ENCODE measurements at regions not wholly inside any gene's neighbourhood (a gene's known extent, or its start where the extent isn't known, plus 50 kb on each side); places are given as distances from the start of the nearest gene placed in this dataset.

- WGBS, result 82% methylated on average over 2 of the region's 2 CpGs
- Histone ChIP-seq H3K4me1 (ENCODE audit: insufficient read depth) (no peaks in the 10 kb centered on the region), H3K27ac (ENCODE audit: low read depth) (no peak overlapping the region), H3K4me3 (ENCODE audit: low read depth, low read length) (no peak overlapping the region), H3K36me3 (ENCODE audit: insufficient read depth) (no peaks in the 10 kb centered on the region)
- DNase-seq (ENCODE audit: extremely low spot score), result no peak
These were observed 82.2 kb upstream of the RMST start for GRCh38 chr12:97380440-97380839.

GRCh38 chr12:97385121-97385520 lies 77.5 kb upstream of the RMST start:
- no peaks in the 10 kb centered on the region for H3K36me3 ChIP-seq (ENCODE audit: insufficient read depth)
- 94% methylated on average over 1 of the region's 1 CpG for WGBS
- H3K27ac ChIP-seq (ENCODE audit: low read depth), result no peak overlapping the region
- no peak for DNase-seq (ENCODE audit: extremely low spot score)
- no peak overlapping the region for H3K4me3 ChIP-seq (ENCODE audit: low read depth, low read length)
- no peaks in the 10 kb centered on the region for H3K4me1 ChIP-seq (ENCODE audit: insufficient read depth)

GRCh38 chr12:97386133-97386581 lies 76.4 kb upstream of the RMST start:
- no peaks in the 10 kb centered on the region for H3K36me3 ChIP-seq (ENCODE audit: insufficient read depth)
- 65% methylated on average over 5 of the region's 5 CpGs for WGBS

GRCh38 chr12:97387844-97388243 lies 74.8 kb upstream of the RMST start:
- H3K4me1 ChIP-seq (ENCODE audit: insufficient read depth), result no peaks in the 10 kb centered on the region
- H3K36me3 ChIP-seq (ENCODE audit: insufficient read depth), result no peaks in the 10 kb centered on the region
- no peak for DNase-seq (ENCODE audit: extremely low spot score)
- no peak overlapping the region for H3K4me3 ChIP-seq (ENCODE audit: low read depth, low read length)
- no peak overlapping the region for H3K27ac ChIP-seq (ENCODE audit: low read depth)
- WGBS, result 79% methylated on average over 2 of the region's 2 CpGs

More at GRCh38 chr12:97386133-97386581, 76.4 kb upstream of the RMST start:
- H3K4me3 ChIP-seq (ENCODE audit: low read depth, low read length), result no peak overlapping the region
- no peak for DNase-seq (ENCODE audit: extremely low spot score)
- no peak overlapping the region for H3K27ac ChIP-seq (ENCODE audit: low read depth)
- no peaks in the 10 kb centered on the region for H3K4me1 ChIP-seq (ENCODE audit: insufficient read depth)

GRCh38 chr12:97394657-97395056 lies 67.9 kb upstream of the RMST start:
- WGBS, result 67% methylated on average over 3 of the region's 3 CpGs
- Histone ChIP-seq H3K4me1 (ENCODE audit: insufficient read depth) (no peaks in the 10 kb centered on the region), H3K36me3 (ENCODE audit: insufficient read depth) (no peaks in the 10 kb centered on the region), H3K27ac (ENCODE audit: low read depth) (no peak overlapping the region), H3K4me3 (ENCODE audit: low read depth, low read length) (no peak overlapping the region)
- DNase-seq (ENCODE audit: extremely low spot score), result no peak

- no peaks in the 10 kb centered on the region for H3K36me3 ChIP-seq (ENCODE audit: insufficient read depth)
- DNase-seq (ENCODE audit: extremely low spot score), result no peak
- WGBS, result 30% methylated on average over 4 of the region's 4 CpGs
These were observed 65.6 kb upstream of the RMST start for GRCh38 chr12:97397008-97397407.

GRCh38 chr12:97398704-97399103 lies 63.9 kb upstream of the RMST start:
- 51% methylated on average over 4 of the region's 4 CpGs for WGBS
- DNase-seq (ENCODE audit: extremely low spot score), result no peak
- H3K27ac ChIP-seq (ENCODE audit: low read depth), result no peak overlapping the region
- H3K4me1 ChIP-seq (ENCODE audit: insufficient read depth), result no peaks in the 10 kb centered on the region
- no peaks in the 10 kb centered on the region for H3K36me3 ChIP-seq (ENCODE audit: insufficient read depth)
- no peak overlapping the region for H3K4me3 ChIP-seq (ENCODE audit: low read depth, low read length)

More at GRCh38 chr12:97397008-97397407, 65.6 kb upstream of the RMST start:
- Histone ChIP-seq H3K4me3 (ENCODE audit: low read depth, low read length) (no peak overlapping the region), H3K27ac (ENCODE audit: low read depth) (no peak overlapping the region), H3K4me1 (ENCODE audit: insufficient read depth) (no peaks in the 10 kb centered on the region)

GRCh38 chr12:97404093-97404492 lies 58.5 kb upstream of the RMST start:
- Histone ChIP-seq H3K27ac (ENCODE audit: low read depth) (no peak overlapping the region), H3K4me1 (ENCODE audit: insufficient read depth) (no peaks in the 10 kb centered on the region), H3K4me3 (ENCODE audit: low read depth, low read length) (no peak overlapping the region), H3K36me3 (ENCODE audit: insufficient read depth) (no peaks in the 10 kb centered on the region)
- 59% methylated on average over 1 of the region's 1 CpG for WGBS
- DNase-seq (ENCODE audit: extremely low spot score), result no peak

- H3K27ac ChIP-seq (ENCODE audit: low read depth), result no peak overlapping the region
- no peaks in the 10 kb centered on the region for H3K4me1 ChIP-seq (ENCODE audit: insufficient read depth)
- H3K4me3 ChIP-seq (ENCODE audit: low read depth, low read length), result no peak overlapping the region
- WGBS, result 13% methylated on average over 2 of the region's 2 CpGs
- DNase-seq (ENCODE audit: extremely low spot score), result no peak
- H3K36me3 ChIP-seq (ENCODE audit: insufficient read depth), result no peaks in the 10 kb centered on the region
These were observed 58.1 kb upstream of the RMST start for GRCh38 chr12:97404543-97404942.

GRCh38 chr12:97408363-97408762 lies 54.2 kb upstream of the RMST start:
- no peaks in the 10 kb centered on the region for H3K36me3 ChIP-seq (ENCODE audit: insufficient read depth)
- WGBS, result 68% methylated on average over 3 of the region's 3 CpGs
- no peak overlapping the region for H3K27ac ChIP-seq (ENCODE audit: low read depth)
- H3K4me1 ChIP-seq (ENCODE audit: insufficient read depth), result no peaks in the 10 kb centered on the region
- DNase-seq (ENCODE audit: extremely low spot score), result no peak
- H3K4me3 ChIP-seq (ENCODE audit: low read depth, low read length), result no peak overlapping the region

GRCh38 chr12:97411341-97411740 lies 51.3 kb upstream of the RMST start:
- Histone ChIP-seq H3K27ac (ENCODE audit: low read depth) (no peak overlapping the region), H3K4me3 (ENCODE audit: low read depth, low read length) (no peak overlapping the region), H3K36me3 (ENCODE audit: insufficient read depth) (no peaks in the 10 kb centered on the region), H3K4me1 (ENCODE audit: insufficient read depth) (no peaks in the 10 kb centered on the region)
- WGBS, result 80% methylated on average over 3 of the region's 3 CpGs
- no peak for DNase-seq (ENCODE audit: extremely low spot score)
